EL (cell line): ENCODE measurements at regions not wholly inside any gene's neighbourhood (a gene's known extent, or its start where the extent isn't known, plus 50 kb on each side); places are given as distances from the start of the nearest gene placed in this dataset.
"Not testable (repeated sequence)": the region's sequence is repeated elsewhere in the genome, so short reads cannot be mapped to it uniquely, and the experiment has no call there.

ENCODE experiments used
- DNase-seq: peaks from one replicate; pipeline ENCODE4 v3.0.0-alpha.2; 2016

DNA sequence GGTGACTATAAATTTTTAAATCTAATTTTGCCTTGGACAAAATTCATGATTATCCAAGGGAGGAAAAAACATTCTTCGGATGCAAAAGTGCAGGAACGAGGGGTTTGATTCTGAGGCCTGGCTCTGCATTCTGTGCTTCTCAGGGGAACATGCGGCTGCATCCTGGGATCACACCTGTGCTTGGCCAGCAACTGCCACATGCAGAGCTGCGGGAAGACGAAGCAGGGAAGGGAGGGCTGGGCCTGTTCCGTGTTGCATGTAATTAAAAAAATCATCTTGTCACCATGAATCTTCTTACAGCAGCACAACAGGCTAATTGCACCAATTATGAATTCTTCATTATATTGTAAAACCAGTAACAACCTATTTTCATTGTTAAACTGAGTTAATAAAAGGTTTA lies 158.0 kb upstream of the ALKAL2 start:
- no peak for DNase-seq

- DNase-seq, result no peak
Observed at GRCh38 chr2:444937-445884, 157.3 kb upstream of the ALKAL2 start.

DNA sequence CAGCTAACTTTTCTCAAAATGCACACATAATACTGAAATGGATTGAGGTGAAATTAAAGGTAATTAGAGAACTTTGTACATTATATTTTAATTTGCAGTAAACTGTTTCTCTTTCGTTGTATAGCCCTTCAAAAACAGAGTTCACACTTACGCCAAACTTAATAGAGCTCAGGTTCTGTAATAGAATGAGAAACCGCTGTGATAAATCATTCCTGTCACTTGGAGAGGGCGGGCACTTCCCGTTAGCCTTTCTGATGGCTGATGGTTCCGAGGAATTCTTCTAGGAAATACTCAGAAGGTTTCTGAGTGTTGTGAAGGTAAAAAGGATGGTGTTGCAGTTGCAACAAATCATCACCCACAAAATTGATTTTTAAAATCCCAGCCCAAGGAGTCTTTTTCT lies 155.8 kb upstream of the ALKAL2 start:
- no peak for DNase-seq

DNA sequence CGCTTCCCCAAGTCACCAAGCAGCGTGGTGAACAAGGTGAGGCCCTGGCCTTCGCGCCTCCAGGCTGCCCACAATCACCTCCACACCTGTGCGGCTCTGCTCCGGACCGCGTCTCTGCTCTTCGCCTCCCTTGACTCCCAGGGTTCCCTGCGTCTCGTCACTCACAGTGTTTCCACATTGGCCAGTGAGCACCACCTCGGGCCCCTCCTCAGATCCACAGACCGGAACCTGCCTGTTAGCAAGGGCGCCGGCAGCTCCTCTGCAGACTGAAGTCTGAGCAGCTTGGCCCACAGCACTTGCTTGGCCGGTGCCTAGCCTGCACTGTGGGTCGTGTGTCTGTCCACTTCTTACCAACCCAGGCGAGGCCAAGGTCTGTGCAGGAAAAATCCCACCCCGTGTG lies 155.3 kb upstream of the ALKAL2 start:
- DNase-seq, result no peak

- no peak for DNase-seq
Observed at GRCh38 chr2:441258-442022, 153.5 kb upstream of the ALKAL2 start.

DNA sequence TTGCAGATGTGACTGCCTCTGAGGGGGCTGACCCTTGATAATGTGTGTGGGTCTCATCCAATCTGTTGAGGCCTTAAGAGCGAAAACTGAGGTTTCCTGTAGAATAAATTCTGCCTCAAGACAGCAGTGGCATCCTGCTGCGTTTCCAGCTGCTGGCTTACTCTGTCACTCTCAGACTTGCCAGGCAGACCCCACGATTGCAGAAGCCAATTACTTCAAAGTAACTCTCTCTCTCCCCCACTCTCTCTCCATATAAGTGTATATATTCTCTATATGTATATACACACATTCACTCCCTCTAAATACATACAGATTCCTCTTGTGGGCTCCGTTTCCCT lies 152.5 kb upstream of the ALKAL2 start:
- DNase-seq, result no peak

- DNase-seq, result no peak
Observed at GRCh38 chr2:439556-440402, 151.9 kb upstream of the ALKAL2 start.

DNA sequence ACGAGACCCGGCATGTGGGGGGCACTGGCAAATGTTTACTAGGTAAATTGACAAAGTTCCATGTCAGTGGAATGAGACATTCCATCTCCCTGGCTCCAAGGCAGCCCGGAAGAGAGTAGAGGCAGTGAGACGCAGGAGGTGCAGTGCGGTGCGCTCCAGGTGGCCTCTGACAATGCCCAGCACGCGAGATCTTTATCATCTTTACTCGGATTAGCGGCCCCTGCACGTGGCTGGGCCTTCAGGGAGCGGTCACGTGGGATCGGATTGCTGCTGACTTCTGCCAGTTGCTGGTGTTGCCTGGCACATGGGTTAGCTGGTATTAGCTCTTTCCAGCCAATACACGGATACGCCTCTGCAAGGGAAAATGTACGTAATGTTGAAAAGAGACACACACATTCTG lies 151.2 kb upstream of the ALKAL2 start:
- no peak for DNase-seq

DNA sequence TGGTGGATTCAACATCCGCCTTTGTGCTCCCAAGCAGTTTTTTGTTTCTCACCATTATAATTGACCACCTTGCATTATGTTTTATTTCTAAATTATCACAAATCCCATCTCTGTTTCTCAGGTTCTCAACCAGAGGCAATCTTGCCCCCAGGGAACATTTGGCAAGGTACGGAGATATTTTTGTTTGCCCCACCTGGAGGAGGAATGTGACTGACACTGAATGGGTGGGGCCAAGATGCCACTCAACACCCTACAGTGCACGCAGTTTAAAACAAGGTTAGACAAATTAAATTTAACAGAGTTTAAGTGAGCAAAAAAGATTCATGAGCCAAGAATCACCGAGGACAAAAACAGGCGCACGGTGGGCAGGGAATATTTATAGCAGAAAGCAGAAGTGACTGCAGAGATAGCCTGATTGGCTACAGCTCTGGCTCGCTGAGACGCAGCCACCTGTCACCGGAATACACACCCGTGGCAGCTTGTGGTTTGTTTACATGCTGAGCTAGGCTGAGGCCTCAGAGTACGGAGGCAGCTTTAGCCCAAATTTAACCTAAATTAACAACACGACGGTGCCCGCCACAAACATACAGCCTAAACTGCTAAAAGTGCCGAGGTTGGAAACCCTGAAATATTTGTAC lies 150.0 kb upstream of the ALKAL2 start:
- DNase-seq, result no peak

DNA sequence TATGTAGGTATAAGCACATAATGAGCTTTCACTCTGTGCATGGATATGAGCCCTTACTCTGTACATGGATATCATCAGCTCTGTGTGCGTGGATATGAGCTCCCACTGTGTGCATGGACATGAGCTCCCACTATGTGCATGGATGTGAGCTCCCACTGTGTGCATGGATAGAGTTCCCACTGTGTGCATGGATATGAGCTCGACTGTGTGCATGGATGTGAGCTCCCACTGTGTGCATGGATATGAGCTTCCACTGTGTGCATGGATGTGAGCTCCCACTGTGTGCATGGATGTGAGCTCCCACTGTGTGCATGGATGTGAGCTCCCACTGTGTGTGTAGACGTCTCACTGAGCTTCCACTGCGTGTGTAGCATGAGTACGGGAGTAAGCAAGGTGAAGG lies 149.3 kb upstream of the ALKAL2 start:
- DNase-seq, result no peak

DNA sequence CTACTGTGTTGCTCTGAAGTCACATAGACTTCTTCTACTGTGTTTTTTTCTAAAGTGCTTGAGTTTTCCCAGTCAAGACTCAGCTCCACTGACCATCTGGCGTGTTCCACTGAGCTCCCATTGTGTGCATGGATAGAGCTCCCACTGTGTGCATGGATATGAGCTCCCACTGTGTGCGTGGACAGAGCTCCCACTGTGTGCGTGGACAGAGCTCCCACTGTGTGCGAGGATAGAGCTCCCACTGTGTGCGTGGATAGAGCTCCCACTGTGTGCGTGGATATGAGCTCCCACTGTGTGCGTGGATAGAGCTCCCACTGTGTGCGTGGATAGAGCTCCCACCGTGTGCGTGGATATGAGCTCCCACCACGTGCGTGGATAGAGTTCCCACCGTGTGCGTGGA lies 148.3 kb upstream of the ALKAL2 start:
- DNase-seq, result no peak

- no peak for DNase-seq
Observed at GRCh38 chr2:434625-435024, 146.7 kb upstream of the ALKAL2 start.

DNA sequence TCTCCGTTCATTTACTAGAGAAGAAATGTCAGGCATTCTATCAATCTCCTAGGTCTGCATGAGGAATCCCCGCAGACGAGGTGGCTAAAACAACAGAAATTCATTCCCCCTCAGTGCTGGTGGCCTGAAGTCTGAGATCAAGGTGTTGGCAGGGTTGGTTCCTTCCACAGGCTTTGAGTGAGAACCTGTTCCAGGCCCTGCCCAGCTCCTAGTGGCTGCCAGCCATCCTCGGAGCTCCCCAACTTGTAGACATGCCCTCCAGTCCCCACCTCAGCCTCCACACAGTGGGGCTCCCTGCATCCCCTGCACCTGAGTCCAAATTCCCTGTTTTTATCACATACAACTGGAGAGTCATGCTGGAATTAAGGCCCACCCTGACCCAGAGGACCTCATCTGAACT lies 145.3 kb upstream of the ALKAL2 start:
- no peak for DNase-seq

GRCh38 chr2:430291-431040 lies 142.6 kb upstream of the ALKAL2 start:
- no peak for DNase-seq

DNA sequence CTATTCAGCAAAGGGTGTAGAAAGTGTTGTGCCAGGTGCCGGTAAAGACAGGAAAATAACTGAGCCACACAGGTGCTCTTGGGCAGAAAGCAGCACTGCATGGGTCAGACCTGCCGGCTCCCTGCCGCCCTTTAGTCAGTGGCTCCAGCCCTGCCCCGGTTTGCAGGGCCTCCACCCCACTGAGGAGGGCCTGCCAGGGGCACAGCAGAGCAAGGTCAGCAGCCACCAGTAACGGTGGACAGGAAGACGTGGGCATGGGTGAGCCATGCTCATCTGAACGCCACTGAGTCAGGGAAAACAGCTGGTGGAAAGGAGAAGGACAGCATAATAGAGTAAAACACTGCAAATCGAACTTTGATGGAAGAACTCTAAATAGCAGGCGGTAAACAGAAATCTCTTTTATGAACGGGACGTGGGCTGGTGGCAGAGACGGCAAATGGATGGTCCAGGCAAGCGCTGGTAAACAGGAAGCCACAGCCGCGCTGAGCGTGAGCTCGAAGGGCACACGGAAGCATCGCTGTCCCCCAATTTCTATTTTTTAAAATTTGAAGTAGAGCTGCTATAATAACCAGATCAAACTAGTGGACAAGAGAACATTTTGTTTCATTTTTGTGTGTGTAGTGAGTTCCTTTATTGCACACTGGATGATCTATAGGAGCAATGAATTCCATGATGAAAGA lies 141.8 kb upstream of the ALKAL2 start:
- DNase-seq, result no peak

GRCh38 chr2:429142-429541 lies 141.3 kb upstream of the ALKAL2 start:
- DNase-seq, result no peak

GRCh38 chr2:428591-428990 lies 140.7 kb upstream of the ALKAL2 start:
- no peak for DNase-seq

DNA sequence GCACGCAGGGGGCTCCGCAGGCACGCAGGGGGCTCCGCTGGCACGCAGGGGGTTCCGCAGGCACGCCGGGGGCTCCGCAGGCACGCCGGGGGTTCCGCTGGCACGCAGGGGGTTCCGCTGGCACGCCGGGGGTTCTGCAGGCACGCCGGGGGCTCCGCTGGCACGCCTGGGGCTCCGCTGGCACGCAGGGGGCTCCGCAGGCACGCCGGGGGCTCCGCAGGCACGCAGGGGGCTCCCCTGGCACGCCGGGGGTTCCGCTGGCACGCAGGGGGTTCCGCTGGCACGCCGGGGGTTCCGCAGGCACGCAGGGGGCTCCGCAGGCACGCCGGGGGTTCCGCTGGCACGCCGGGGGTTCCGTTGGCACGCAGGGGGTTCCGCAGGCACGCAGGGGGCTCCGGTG lies 138.8 kb upstream of the ALKAL2 start:
- DNase-seq, result not testable (repeated sequence)

- no peak for DNase-seq
Observed at GRCh38 chr2:425947-426346, 138.1 kb upstream of the ALKAL2 start.

DNA sequence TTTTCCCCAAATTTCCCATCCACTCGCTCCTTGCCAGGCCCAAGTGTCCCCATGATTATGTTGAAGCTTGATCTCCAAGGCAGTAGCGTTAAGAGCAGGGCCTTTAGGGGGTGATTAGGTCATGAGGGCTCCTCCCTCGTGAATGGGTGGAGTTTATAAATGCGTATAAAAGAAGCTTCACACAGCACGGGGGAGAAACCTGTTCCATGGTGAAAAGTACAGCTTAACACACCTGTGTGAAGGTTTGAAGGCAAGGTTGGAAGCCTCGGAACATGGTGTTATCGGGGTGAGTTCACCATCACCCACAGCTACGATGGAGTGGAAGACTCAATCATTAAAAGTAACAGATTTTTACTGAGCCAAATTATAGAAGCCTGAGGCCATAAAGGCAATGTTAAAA lies 137.4 kb upstream of the ALKAL2 start:
- no peak for DNase-seq
